Astrocyte (in vitro differentiated cells and primary cell): ENCODE measurements at regions not wholly inside any gene's neighbourhood (a gene's known extent, or its start where the extent isn't known, plus 50 kb on each side); places are given as distances from the start of the nearest gene placed in this dataset.

Experiments
- DNase-seq: peaks from one replicate; pipeline ENCODE4 v3.0.0-alpha.2; 2010; ENCODE audit warnings: low read depth
- FAIRE-seq: peaks from 2 replicates; lab custom pipeline; 2011; peaks lifted over from hg19 to GRCh38; lab: Jason Lieb, UNC
- H2AFZ ChIP-seq: 2 replicates; pipeline ENCODE4 v1.6.0; 2012; ENCODE audit warnings: low read depth, low read length, inconsistent platforms
- H3K27ac ChIP-seq: 2 replicates; pipeline ENCODE4 v1.5.1; 2011; ENCODE audit warnings: low read depth, low read length, inconsistent platforms
- H3K27me3 ChIP-seq: 2 replicates; pipeline ENCODE4 v1.6.0; 2011; ENCODE audit warnings: low read length, inconsistent platforms; ENCODE audit not compliant: insufficient read depth
- H3K36me3 ChIP-seq: 2 replicates; pipeline ENCODE4 v1.5.1; 2011; ENCODE audit warnings: low read length, inconsistent platforms; ENCODE audit not compliant: insufficient read depth
- H3K4me1 ChIP-seq: 2 replicates; pipeline ENCODE4 v1.5.1; 2011; ENCODE audit warnings: low read length, inconsistent platforms; ENCODE audit not compliant: insufficient read depth
- H3K4me2 ChIP-seq: 2 replicates; pipeline ENCODE4 v1.6.0; 2012; ENCODE audit warnings: low read length, inconsistent platforms
- H3K4me3 ChIP-seq: 2 replicates; pipeline ENCODE4 v1.5.1; 2011; ENCODE audit warnings: low read depth, mild to moderate bottlenecking, low read length, inconsistent platforms; ENCODE audit not compliant: insufficient read depth
- H3K79me2 ChIP-seq: 2 replicates; pipeline ENCODE4 v1.6.0; 2012; ENCODE audit warnings: mild to moderate bottlenecking, low read length, inconsistent platforms; ENCODE audit not compliant: insufficient read depth
- H3K9ac ChIP-seq: 2 replicates; pipeline ENCODE4 v1.6.0; 2012; ENCODE audit warnings: mild to moderate bottlenecking, low read length, inconsistent platforms
- H3K9me3 ChIP-seq: 2 replicates; pipeline ENCODE4 v1.5.1; 2012; ENCODE audit warnings: low read depth, mild to moderate bottlenecking, low read length, inconsistent platforms; ENCODE audit not compliant: insufficient read depth
- H4K20me1 ChIP-seq: 2 replicates; pipeline ENCODE4 v1.6.0; 2012; ENCODE audit warnings: low read length, inconsistent platforms; ENCODE audit not compliant: insufficient read depth
- H3K27ac Mint-ChIP-seq: one replicate; pipeline ENCODE4 v1.8.0; 2021; ENCODE audit warnings: mild to moderate bottlenecking, mixed read lengths; ENCODE audit not compliant: unreplicated experiment
- H3K27me3 Mint-ChIP-seq: one replicate; pipeline ENCODE4 v1.8.0; 2021; ENCODE audit warnings: low read depth, mixed read lengths; ENCODE audit not compliant: unreplicated experiment
- H3K36me3 Mint-ChIP-seq: one replicate; pipeline ENCODE4 v1.8.0; 2021; ENCODE audit warnings: low read depth, mixed read lengths; ENCODE audit not compliant: unreplicated experiment
- H3K4me1 Mint-ChIP-seq: one replicate; pipeline ENCODE4 v1.8.0; 2021; ENCODE audit warnings: low read depth, mixed read lengths; ENCODE audit not compliant: unreplicated experiment
- H3K4me3 Mint-ChIP-seq: one replicate; pipeline ENCODE4 v1.8.0; 2021; ENCODE audit warnings: mild to moderate bottlenecking, moderate library complexity, mixed read lengths; ENCODE audit not compliant: unreplicated experiment
- H3K9me3 Mint-ChIP-seq: one replicate; pipeline ENCODE4 v1.8.0; 2021; ENCODE audit warnings: mild to moderate bottlenecking, mixed read lengths; ENCODE audit not compliant: unreplicated experiment
- EZH2 ChIP-seq: IDR thresholded peaks from 2 replicates; pipeline ENCODE4 v1.6.1; 2012; ENCODE audit warnings: mild to moderate bottlenecking, low read length, inconsistent platforms; ENCODE audit not compliant: insufficient read depth
- TF ChIP-seq, protein P1 (sequence below): IDR thresholded peaks from 2 replicates; pipeline ENCODE4 v1.5.1; 2011; ENCODE audit warnings: low read depth, mild to moderate bottlenecking, inconsistent platforms, low read length, moderate library complexity; ENCODE audit not compliant: insufficient read depth

DNA sequence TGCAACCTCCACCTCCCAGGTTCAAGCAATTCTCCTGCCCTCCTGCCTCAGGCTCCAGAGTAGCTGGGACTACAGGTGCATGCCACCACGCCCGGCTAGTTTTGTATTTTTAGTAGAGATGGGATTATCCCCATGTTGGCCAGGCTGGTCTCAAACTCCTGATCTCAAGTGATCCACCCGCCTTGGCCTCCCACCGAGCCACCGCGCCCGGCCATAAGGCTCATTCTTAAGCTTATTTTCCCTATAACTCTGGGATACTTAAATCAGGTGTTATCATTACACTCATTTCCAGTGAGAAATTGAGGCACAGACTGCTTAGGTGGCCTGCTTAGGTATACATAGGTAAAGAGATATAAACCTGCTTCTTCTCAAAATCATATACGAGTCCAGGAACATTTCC, 188.3 kb upstream of the MTNR1B start:
- Mint-ChIP-seq H3K27ac (no peak overlapping the region), H3K27me3 (no peaks in the 10 kb centered on the region), H3K36me3 (peaks cover 8% of the 10 kb centered on the region), H3K4me1 (peaks cover 12% of the 10 kb centered on the region), H3K4me3 (no peak overlapping the region), H3K9me3 (no peaks in the 10 kb centered on the region)
- DNase-seq (no peak), FAIRE-seq (no peak)
- Histone ChIP-seq H3K27ac (no peak overlapping the region), H3K4me1 (no peaks in the 10 kb centered on the region), H3K4me3 (no peak overlapping the region), H2AFZ (no peak overlapping the region), H3K9ac (no peak overlapping the region), H4K20me1 (no peaks in the 10 kb centered on the region), H3K27me3 (no peaks in the 10 kb centered on the region), H3K36me3 (no peaks in the 10 kb centered on the region), H3K9me3 (no peaks in the 10 kb centered on the region), H3K4me2 (no peak overlapping the region), H3K79me2 (no peaks in the 10 kb centered on the region)
- TF ChIP-seq EZH2, result no peak
- TF ChIP-seq, protein P1, sequence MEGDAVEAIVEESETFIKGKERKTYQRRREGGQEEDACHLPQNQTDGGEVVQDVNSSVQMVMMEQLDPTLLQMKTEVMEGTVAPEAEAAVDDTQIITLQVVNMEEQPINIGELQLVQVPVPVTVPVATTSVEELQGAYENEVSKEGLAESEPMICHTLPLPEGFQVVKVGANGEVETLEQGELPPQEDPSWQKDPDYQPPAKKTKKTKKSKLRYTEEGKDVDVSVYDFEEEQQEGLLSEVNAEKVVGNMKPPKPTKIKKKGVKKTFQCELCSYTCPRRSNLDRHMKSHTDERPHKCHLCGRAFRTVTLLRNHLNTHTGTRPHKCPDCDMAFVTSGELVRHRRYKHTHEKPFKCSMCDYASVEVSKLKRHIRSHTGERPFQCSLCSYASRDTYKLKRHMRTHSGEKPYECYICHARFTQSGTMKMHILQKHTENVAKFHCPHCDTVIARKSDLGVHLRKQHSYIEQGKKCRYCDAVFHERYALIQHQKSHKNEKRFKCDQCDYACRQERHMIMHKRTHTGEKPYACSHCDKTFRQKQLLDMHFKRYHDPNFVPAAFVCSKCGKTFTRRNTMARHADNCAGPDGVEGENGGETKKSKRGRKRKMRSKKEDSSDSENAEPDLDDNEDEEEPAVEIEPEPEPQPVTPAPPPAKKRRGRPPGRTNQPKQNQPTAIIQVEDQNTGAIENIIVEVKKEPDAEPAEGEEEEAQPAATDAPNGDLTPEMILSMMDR, result no peak

DNA sequence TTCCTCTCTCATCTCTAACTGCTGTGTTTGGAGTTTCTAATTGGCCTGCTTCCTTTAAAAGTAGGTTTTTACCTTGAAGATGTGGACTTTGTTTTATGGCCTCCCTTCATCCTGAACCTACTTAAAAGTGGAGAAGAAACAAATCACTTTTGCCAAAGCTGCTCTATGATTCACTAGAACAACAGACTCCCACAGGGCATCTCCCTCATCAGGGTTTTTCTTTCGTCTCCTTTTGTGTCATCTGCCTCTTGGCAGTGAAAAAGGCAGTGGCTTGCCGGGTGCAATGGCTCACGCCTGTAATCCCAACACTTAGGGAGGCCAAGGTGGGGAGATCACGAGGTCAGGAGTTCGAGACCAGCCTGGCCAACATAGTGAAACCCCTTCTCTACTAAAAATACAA, 186.6 kb upstream of the MTNR1B start:
- no peak overlapping the region for H2AFZ ChIP-seq
- no peaks in the 10 kb centered on the region for H3K79me2 ChIP-seq
- no peaks in the 10 kb centered on the region for H3K27me3 ChIP-seq
- no peaks in the 10 kb centered on the region for H3K9me3 ChIP-seq
- no peak for TF ChIP-seq EZH2
- TF ChIP-seq, protein P1, result no peak
- Mint-ChIP-seq H3K9me3 (no peaks in the 10 kb centered on the region), H3K36me3 (peaks cover 8% of the 10 kb centered on the region), H3K4me1 (no peaks in the 10 kb centered on the region), H3K27ac (no peak overlapping the region), H3K4me3 (no peak overlapping the region), H3K27me3 (no peaks in the 10 kb centered on the region)
- H3K36me3 ChIP-seq, result no peaks in the 10 kb centered on the region
- no peak overlapping the region for H3K9ac ChIP-seq
- H4K20me1 ChIP-seq, result no peaks in the 10 kb centered on the region
- DNase-seq, result peak; percentile 16
- FAIRE-seq, result no peak
- no peak overlapping the region for H3K4me3 ChIP-seq
- no peaks in the 10 kb centered on the region for H3K4me1 ChIP-seq
- H3K27ac ChIP-seq, result no peak overlapping the region
- H3K4me2 ChIP-seq, result no peak overlapping the region

DNA sequence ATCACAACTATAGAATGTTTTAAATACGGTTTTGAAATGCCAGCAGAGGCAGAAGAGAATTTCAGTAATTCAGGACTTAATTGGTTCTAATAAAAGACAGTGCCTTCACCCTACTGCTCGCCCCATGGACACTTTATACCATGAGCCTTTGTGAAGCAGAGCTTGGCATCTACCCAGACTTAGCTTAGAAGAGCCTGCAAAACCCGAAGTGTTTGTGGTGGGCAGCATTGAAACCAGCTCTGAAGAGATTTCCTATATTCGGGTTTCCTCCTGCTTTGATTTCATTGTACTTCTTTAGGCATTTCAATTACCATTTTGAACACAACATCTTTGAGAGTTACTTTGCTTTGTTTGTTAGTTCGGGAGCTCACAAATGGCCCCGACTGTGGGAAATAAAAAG, 185.1 kb upstream of the MTNR1B start:
- H3K79me2 ChIP-seq, result no peaks in the 10 kb centered on the region
- Mint-ChIP-seq H3K27ac (no peak overlapping the region), H3K4me1 (no peaks in the 10 kb centered on the region), H3K9me3 (no peaks in the 10 kb centered on the region), H3K36me3 (peaks cover 6% of the 10 kb centered on the region), H3K27me3 (no peaks in the 10 kb centered on the region), H3K4me3 (no peak overlapping the region)
- H3K27ac ChIP-seq, result no peak overlapping the region
- H3K4me2 ChIP-seq, result no peak overlapping the region
- no peaks in the 10 kb centered on the region for H3K36me3 ChIP-seq
- no peaks in the 10 kb centered on the region for H3K27me3 ChIP-seq
- no peaks in the 10 kb centered on the region for H3K9me3 ChIP-seq
- H3K9ac ChIP-seq, result no peak overlapping the region
- no peaks in the 10 kb centered on the region for H3K4me1 ChIP-seq
- peak overlapping the region; percentile 0 for H2AFZ ChIP-seq
- FAIRE-seq, result no peak
- no peaks in the 10 kb centered on the region for H4K20me1 ChIP-seq
- no peak overlapping the region for H3K4me3 ChIP-seq
- no peak for DNase-seq
- TF ChIP-seq, protein P1, result no peak
- TF ChIP-seq EZH2, result no peak
